GM18499 (cell line): ENCODE measurements at regions not wholly inside any gene's neighbourhood (a gene's known extent, or its start where the extent isn't known, plus 50 kb on each side); places are given as distances from the start of the nearest gene placed in this dataset.
"Not testable (repeated sequence)": the region's sequence is repeated elsewhere in the genome, so short reads cannot be mapped to it uniquely, and the experiment has no call there.

Experiments used
- ATAC-seq: cut with Tn5 transposase; IDR thresholded peaks from one replicate; pipeline ENCODE4 v1.9.1; 2021; ENCODE audit warnings: moderate number of reproducible peaks; ENCODE audit not compliant: insufficient read depth, unreplicated experiment

DNA sequence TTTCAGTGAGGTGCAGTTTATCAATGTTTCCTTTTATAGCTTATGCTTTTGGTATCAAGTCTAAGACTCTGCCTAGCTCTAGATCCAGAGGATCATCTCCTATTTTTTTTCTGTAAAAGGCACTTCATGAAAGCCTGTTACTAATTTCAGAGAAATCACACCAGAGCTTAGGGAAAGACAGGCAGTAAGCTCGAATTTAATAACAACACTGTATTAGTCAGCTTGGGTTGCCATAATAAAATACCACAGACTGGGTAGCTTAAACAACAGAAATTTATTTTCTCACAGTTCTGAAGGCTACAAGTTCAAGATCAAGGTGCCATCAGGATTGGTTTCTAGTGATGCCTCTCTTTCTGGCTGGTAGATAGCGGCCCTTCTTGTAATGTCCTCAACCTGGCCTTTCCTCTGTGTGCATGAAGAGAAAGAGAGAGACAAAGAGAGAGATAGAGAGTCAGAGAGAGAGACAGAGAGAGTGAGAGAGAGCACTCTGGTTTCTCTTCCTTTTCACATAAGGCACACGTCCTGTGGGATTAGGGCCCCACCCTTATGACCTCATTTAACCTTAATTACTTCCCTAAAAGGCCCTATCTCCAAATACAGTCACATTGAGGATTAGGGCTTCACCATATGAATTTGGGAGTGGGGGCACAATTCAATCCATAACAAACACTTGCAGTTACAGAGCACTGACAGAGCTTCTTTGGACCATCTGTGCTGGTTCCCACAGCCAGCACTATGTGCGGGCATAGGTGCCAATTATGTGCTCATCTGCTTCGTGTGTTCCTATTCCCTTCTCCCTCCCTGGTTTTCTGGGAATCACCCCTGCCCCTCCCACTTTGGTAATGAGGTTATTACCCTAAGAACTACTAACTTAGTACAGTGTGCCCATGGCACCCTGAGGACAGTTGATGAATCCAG lies 114.8 kb upstream of the MED14 start:
- no peak for ATAC-seq

DNA sequence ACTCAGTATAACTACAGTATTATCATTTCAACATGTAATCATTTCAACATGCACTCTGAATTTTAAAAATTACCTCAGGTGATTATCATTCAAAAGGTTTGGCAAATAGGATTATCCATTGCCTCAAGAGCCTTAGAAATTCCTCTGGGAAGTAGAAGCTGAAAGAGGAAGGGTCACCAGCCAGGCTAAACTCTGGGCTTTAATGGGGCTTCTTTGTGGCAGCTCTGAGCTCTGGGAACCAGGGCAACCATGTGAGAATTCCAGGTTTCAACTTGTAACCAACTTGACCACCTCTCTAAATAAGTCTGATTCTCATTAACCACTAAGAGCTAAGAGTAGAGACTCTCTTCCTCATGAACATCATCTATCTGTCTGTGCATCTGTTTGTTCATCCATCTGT lies 117.2 kb upstream of the MED14 start:
- no peak for ATAC-seq

DNA sequence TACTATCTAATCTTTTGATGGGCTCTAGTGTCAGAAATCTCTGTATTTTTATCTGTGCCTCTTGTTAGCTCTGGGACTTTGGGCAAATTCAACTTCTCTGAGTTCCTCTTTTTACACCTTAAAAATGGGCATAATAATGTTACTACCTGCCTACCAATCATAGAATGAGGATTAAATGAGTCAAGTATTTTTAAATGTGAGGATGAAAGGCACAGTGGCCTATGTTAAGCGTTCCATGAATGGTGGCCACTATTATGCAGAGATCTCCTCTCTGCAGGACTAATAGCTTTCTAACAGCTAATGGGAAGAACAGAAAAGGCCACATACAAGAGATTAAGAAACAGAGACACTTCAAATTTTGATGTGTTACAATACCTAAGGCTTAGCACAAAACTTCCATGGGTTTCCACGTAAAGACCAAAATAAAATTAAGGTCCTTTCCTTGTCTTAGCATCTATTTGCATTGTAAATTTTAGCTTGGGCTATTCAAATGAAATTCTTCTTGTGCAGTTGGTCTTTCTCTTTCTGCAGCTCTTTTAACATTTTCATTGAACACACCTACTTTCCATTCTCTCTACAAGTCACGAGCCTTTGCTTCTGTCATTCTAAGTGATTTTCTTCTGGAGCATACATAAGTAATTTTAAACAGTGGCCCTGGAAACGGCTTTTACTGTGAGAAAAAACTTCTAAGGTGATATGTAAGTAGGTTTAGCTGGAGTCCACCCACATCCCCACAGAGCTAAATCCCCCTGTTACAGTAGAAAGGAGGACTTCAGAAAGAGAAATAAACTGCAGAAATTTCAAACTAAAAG lies 117.9 kb upstream of the MED14 start:
- ATAC-seq: no peak

DNA sequence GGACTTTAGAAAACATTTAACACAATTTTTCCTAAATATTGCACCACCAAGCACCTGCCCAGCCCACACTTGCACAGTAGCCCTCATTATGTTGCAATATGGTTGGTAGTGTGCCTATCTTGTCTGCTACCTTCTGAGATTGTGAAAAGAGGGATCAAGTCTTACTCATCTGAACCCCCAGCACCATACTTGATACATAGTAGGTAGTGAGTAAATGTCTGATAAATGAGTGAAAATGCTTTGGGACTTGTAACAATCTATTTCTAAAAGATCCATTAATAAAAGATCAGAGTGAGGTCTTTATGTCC lies 118.4 kb upstream of the MED14 start:
- ATAC-seq: no peak

DNA sequence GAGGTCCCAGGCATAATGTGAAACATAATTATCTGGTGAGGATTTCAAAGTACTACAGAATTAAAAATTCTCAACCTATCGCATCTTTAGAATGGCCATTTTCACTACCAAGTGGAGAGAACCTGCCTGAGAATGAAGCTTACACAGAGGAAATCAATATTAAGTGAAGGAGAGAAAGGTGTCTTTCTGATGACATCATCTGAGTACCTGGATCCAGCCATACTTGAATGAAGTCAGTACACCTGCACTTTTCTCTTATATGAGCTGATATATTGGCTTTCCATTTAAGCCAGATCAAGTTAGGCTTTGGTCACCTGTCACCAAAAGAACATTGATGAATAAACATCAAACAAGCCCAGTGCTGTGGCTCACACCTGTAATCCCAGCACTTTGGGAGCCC lies 118.9 kb upstream of the MED14 start:
- no peak for ATAC-seq

DNA sequence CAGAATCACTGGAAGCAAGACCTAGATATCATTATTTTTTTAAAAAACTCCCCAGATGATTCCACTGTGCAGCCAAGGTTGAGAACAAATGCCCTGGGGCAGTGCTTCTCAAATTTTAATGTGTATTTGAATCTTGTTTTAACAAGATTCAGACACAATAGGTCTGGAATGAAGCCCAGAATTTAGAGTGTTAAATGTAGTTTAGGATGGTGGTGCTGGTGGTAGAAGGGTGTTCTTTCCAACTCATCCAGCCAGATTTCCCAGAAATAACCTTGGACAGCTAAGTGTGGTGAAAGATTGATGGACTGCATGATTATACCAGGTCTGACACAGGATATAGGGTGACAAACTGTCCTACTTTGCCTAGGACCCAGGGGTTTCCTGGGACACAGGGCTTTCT lies 120.1 kb upstream of the MED14 start:
- ATAC-seq: no peak

DNA sequence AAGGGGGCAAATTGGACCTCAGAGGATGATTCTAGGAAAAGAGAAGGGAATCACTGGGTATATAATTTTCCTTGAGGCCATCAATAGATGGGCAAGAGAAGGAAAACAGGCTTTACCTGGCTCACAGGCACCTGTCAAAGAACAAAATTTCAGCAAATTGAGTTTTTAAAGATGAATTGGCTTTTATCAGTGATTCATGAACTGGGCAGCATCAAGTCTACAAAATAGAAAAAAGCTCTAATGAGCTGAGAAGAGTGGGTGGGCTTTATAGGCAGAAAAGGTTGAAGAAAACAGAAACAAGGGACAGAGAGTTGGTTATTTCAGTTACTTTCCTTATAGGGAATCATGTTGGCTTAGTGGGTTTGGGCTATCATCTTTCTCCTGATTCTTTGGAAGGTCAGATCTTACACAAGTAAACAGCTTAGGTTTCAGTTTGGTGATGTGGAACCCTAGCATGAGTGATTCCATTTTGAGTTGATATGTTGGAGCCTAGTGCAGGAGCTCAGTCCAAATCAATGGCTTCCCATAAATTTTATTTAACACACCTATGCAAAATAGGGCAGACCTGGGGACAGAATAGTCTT lies 120.7 kb upstream of the MED14 start:
- ATAC-seq: no peak

DNA sequence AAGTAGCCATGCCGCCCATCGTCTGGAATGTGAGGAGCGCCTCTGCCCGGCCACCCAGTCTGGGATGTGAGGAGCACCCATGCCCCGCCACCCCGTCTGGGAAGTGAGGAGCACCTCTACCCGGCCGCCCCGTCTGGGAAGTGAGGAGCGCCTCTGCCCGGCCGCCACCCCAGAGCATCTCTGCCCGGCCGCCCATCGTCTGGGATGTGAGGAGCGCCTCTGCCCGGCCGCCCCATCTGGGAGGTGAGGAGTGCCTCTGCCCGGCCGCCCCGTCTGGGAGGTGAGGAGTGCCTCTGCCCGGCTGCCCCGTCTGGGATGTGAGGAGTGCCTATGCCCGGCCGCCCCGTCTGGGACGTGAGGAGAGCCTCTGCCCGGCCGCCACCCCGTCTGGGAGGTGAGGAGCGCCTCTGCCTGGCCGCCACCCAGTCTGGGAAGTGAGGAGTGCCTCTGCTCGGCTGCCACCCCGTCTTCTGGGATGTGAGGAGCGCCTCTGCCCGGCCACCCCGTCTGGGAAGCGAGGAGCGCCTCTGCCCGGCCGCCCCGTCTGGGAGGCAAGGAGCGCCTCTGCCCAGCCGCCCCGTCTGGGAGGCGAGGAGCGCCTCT lies 126.7 kb upstream of the MED14 start:
- not testable (repeated sequence) for ATAC-seq

DNA sequence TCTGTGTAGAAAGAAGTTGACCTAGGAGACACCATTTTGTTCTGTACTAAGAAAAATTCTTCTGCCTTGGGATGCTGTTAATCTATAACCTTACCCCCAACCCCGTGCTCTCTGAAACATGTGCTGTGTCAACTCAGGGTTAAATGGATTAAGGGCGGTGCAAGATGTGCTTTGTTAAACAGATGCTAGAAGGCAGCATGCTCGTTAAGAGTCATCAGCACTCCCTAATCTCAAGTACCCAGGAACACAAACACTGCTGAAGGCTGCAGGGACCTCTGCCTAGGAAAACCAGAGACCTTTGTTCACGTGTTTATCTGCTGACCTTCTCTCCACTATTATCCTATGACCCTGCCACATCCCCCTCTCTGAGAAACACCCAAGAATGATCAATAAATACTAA lies 127.9 kb upstream of the MED14 start:
- not testable (repeated sequence) for ATAC-seq

DNA sequence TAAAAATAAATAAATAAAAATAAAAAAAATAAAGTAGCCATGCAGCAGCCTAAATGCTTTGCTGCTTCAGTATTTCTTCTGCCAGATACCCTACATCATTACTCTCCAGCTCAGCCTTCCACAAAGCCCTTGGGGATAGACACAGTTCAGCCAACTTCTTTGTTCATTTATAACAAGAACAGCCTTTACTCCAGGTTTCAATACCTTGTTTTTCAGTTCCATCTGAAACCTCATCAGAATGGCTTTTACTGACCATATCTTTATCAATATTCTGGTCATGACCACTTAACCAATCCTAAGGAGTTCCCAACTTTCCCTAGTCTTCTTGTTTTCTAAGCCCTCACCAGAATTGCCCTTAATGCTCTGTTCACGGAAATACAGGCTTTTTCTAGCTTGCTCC lies 128.3 kb upstream of the MED14 start:
- ATAC-seq: no peak

DNA sequence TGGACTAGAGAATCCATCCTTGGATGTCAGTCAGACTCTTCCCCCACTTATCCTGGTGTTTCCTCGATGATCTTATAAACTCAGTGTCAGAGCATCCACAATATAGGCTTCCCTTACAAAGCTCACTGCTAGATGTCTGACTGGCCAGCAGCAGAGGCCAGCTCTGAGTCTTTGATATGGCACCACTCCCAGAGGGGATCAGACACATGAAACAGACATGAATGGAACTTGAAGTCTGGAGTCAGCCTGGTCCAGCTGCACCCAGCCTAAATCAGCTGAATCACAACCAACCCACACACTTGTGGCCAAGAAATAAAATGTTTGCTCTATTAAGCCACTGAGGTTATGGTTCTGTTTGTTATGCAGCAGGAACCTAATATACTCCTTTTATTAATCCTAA lies 129.6 kb upstream of the MED14 start:
- no peak for ATAC-seq

DNA sequence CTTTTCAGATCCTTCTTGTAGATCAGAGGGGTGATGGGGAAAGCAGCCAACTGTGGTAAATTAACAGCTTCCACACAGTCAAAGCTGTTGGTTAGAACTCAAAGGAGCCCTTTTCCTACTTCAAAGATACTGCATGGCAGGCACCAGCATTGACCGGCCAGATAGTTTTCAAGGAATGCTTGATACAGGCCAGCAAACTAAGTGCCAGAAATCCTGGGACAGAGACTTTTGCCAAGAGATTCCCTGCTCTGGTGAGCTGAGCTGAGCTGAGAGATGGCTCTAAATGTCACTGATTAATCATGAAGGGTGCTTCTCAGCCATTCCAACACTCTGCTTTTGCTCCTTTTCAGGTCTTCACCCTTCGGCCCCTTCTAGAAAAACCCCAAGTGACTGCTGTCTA lies 131.6 kb upstream of the MED14 start:
- ATAC-seq: no peak

DNA sequence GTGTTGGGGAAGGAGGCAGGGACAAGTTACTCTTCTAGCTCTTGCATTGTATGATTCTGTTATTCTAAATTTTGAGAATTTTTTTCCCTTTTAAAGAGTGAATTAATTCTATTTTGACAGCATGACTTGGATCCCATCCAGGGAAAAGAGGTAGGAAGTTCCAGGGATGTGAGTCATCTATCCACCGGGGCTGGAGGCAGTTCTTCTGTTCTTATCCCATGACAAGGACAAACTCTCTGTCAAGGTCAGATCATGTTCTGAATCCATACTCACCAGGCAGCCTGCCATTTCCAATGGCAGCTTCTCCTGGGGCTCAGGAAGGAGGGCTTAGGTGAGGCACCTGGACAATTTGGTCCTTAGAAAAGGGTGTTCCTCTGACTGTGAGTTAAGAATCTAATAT lies 132.0 kb upstream of the MED14 start:
- no peak for ATAC-seq

DNA sequence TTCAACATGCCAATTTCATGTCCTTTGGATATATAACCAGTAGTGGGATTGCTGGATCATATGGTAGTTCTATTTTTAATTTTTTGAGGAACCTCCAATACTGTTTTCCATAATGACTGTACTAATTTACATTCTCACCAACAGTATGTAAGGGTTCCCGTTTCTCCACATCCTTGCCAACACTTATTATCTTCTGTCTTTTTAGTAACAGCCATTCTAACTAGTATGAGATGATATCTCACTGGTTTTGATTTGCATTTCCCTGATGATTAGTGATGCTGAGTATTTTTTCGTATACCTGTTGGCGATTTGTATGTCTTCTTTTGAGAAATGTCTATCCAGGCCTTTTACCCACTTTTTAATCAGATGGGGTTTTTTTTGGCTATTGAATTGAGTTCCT lies 133.5 kb upstream of the MED14 start:
- ATAC-seq: no peak

DNA sequence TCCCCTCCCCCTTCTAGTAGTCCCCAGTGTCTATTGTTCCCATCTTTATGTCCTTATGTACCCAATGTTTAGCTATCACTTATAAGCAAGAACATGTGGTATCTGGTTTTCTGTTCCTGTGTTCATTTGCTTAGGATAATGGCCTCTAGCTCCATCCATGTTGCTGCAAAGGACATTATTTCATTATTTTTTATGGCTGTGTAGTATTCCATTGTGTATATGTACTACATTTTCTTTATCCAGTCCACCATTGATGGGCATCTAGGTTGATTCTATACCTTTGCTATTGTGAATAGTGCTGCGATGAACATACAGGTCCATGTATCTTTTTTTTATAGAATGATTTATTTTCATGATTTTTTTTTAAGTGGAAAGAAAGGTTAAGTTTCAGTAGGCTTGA lies 135.6 kb upstream of the MED14 start:
- not testable (repeated sequence) for ATAC-seq

DNA sequence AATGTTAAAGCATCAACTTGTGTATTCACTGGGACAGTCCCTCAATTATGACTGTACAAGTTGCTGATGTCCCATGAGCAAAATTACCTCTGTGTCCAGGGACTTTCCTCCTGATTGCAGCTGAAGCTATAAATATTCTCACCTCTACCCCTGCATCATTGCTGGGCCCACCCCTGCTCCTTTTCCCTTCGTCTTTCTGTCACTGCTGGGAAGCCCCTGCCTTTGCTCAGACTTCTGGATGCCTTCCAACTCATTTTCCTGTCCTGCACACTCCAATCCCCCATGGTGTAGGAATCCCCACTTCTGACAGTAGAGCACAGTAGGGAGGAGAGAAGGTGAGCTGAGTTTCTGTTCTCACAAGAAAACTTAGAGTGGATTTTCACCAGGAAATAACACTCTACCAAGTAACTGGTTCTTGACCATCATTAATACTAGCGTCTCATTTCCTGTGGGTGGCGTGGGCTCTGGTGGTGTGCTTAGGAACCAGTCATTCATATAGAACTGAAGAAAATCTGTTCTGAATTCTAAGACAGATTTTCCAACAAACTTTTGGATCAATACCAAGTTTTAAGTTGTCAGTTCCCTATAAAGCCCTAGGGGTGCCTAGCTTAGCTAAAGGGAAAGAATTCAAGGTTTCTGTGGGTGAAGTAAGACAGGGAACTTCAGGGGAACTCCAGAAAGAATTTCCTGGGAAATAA lies 136.2 kb upstream of the MED14 start:
- no peak for ATAC-seq

DNA sequence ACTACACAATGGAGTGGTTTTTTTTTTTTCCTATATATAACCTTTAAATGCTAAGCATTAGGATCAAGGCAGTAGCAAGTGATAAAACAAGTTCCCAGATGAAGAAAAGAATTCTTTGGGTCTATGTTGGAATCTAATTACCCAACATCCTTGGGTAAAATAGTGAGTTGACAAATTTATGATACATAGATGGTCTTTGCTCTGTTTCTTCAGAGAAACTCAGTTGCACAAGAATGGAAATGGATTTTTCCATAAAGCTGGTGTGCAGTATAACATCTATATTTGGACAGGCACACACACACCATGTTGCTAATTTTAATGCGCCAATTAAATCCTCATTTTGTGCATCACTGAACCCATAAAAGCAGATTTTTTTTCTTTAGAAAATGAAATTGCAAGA lies 137.0 kb upstream of the MED14 start:
- ATAC-seq: no peak

DNA sequence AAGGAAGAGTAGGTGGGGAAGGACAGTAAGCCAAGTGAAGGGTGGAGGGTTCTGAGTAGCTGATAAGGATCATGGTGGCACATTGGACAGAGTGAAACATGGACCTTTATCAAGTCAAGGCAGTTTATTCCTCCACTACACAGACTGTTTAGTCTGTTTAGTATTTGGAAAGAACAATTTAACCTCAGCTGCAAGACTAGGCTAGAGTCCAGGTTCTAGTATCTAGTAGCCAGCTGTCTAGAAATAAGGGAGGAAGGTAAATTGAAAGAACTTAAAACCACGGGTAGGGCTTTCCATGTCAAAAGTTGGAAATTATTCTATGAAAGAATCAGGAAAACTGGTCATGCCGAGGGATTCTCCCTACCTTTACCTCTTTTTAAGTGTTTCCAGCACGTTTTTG lies 140.1 kb upstream of the MED14 start:
- ATAC-seq: no peak

DNA sequence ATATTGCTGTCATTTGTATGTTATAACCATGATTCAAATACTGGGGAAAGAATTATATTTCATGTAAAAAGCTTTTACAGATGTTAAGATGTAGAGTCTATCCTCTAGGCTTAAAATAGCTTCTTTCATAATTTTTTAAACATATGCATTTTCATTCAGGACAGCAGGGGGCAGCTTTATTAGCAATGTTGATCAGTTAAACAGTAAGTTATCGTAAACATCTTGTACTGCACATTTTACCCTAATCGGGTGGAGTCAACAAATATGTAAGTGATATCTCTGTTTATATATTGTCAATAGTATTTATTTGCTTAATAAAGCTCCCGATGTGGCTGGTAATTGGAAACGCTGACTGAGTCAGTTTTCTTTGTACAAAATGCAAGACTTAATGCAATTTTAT lies 142.5 kb upstream of the MED14 start:
- ATAC-seq: no peak

DNA sequence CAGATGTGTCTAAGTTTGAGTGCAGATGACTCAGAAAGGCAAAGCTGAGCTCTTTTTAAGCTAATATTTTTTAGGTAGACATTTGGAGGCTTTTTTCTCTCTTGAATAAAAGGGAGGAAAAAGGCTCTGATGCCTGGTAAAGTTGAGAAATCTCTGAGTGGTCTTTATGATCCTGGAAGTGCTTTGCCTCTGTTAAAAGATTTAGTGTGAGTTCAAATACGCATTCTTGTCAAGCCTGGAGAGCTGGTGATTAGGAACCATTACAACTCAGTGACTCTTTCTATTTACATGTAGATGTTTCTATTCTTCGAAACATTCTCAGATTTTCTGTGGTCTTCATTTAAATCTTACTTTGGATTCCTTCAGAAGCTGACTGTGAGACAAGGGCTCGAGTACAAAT lies 143.4 kb upstream of the MED14 start:
- no peak for ATAC-seq
